ENCODE measurements at regions not wholly inside any gene's neighbourhood (a gene's known extent, or its start where the extent isn't known, plus 50 kb on each side); places are given as distances from the start of the nearest gene placed in this dataset.
"Not testable (repeated sequence)": the region's sequence is repeated elsewhere in the genome, so short reads cannot be mapped to it uniquely, and the experiment has no call there.

DNA sequence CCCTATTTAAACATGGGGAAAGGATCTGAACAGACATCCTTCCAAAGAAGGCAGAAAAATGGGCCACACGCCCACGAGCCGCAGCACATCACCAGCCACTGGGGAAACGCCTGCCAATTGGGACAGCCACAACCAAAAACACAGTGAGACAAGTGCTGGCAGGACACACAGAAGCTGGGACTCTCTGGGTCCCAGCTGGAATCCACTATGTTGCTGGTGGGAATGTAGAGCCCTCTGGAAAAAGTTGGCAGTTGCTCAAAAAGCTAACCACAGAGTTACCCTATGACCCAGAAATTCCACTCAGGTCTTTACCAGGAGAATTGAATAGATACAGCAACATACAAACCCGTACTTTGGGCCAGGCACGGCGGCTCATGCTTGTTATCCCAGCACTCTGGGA, 5355.6 kb upstream of the TPTE start:
- not testable (repeated sequence) for TF ChIP-seq ZNF404 (tag by site-specific recombination; IDR thresholded peaks at IDR 0.05); ZIC2 (tag by site-specific recombination; IDR thresholded peaks at IDR 0.05); ZNF776 (tag by site-specific recombination; IDR thresholded peaks at IDR 0.05; ENCODE audit: borderline replicate concordance); ZNF843 (tag by site-specific recombination; IDR thresholded peaks at IDR 0.05); ZNF473 (tag by site-specific recombination; IDR thresholded peaks at IDR 0.05); KLF9 (tag by site-specific recombination; IDR thresholded peaks at IDR 0.05; ENCODE audit: low read depth); BCL11A (tag by site-specific recombination; IDR thresholded peaks at IDR 0.05; ENCODE audit: low read depth); ZNF221 (tag by site-specific recombination; IDR thresholded peaks at IDR 0.05; ENCODE audit: borderline replicate concordance); ZNF610 (tag by site-specific recombination; IDR thresholded peaks at IDR 0.05; ENCODE audit: borderline replicate concordance)
- TF ChIP-seq, protein P1, sequence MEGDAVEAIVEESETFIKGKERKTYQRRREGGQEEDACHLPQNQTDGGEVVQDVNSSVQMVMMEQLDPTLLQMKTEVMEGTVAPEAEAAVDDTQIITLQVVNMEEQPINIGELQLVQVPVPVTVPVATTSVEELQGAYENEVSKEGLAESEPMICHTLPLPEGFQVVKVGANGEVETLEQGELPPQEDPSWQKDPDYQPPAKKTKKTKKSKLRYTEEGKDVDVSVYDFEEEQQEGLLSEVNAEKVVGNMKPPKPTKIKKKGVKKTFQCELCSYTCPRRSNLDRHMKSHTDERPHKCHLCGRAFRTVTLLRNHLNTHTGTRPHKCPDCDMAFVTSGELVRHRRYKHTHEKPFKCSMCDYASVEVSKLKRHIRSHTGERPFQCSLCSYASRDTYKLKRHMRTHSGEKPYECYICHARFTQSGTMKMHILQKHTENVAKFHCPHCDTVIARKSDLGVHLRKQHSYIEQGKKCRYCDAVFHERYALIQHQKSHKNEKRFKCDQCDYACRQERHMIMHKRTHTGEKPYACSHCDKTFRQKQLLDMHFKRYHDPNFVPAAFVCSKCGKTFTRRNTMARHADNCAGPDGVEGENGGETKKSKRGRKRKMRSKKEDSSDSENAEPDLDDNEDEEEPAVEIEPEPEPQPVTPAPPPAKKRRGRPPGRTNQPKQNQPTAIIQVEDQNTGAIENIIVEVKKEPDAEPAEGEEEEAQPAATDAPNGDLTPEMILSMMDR (tag by site-specific recombination; IDR thresholded peaks at IDR 0.05): not testable (repeated sequence)
- TF ChIP-seq, protein P2, sequence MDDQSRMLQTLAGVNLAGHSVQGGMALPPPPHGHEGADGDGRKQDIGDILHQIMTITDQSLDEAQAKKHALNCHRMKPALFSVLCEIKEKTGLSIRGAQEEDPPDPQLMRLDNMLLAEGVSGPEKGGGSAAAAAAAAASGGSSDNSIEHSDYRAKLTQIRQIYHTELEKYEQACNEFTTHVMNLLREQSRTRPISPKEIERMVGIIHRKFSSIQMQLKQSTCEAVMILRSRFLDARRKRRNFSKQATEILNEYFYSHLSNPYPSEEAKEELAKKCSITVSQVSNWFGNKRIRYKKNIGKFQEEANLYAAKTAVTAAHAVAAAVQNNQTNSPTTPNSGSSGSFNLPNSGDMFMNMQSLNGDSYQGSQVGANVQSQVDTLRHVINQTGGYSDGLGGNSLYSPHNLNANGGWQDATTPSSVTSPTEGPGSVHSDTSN (CRISPR knock-in tag; IDR thresholded peaks at IDR 0.05): not testable (repeated sequence)
- TF ChIP-seq, protein P3, sequence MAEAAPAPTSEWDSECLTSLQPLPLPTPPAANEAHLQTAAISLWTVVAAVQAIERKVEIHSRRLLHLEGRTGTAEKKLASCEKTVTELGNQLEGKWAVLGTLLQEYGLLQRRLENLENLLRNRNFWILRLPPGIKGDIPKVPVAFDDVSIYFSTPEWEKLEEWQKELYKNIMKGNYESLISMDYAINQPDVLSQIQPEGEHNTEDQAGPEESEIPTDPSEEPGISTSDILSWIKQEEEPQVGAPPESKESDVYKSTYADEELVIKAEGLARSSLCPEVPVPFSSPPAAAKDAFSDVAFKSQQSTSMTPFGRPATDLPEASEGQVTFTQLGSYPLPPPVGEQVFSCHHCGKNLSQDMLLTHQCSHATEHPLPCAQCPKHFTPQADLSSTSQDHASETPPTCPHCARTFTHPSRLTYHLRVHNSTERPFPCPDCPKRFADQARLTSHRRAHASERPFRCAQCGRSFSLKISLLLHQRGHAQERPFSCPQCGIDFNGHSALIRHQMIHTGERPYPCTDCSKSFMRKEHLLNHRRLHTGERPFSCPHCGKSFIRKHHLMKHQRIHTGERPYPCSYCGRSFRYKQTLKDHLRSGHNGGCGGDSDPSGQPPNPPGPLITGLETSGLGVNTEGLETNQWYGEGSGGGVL (tag by site-specific recombination; IDR thresholded peaks at IDR 0.05): not testable (repeated sequence)
- TF ChIP-seq, protein P4, sequence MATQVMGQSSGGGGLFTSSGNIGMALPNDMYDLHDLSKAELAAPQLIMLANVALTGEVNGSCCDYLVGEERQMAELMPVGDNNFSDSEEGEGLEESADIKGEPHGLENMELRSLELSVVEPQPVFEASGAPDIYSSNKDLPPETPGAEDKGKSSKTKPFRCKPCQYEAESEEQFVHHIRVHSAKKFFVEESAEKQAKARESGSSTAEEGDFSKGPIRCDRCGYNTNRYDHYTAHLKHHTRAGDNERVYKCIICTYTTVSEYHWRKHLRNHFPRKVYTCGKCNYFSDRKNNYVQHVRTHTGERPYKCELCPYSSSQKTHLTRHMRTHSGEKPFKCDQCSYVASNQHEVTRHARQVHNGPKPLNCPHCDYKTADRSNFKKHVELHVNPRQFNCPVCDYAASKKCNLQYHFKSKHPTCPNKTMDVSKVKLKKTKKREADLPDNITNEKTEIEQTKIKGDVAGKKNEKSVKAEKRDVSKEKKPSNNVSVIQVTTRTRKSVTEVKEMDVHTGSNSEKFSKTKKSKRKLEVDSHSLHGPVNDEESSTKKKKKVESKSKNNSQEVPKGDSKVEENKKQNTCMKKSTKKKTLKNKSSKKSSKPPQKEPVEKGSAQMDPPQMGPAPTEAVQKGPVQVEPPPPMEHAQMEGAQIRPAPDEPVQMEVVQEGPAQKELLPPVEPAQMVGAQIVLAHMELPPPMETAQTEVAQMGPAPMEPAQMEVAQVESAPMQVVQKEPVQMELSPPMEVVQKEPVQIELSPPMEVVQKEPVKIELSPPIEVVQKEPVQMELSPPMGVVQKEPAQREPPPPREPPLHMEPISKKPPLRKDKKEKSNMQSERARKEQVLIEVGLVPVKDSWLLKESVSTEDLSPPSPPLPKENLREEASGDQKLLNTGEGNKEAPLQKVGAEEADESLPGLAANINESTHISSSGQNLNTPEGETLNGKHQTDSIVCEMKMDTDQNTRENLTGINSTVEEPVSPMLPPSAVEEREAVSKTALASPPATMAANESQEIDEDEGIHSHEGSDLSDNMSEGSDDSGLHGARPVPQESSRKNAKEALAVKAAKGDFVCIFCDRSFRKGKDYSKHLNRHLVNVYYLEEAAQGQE (tag by site-specific recombination; IDR thresholded peaks at IDR 0.05): not testable (repeated sequence)

Data from HEK293 (cell line).